Occipital lobe (tissue), 1 donor: ENCODE measurements at regions not wholly inside any gene's neighbourhood (a gene's known extent, or its start where the extent isn't known, plus 50 kb on each side); places are given as distances from the start of the nearest gene placed in this dataset.
"Not testable (repeated sequence)": the region's sequence is repeated elsewhere in the genome, so short reads cannot be mapped to it uniquely, and the experiment has no call there.

Experiments used
- DNase-seq: peaks from one replicate; lab custom pipeline; 2025; lab: John Stamatoyannopoulos, UW

- no peak for DNase-seq
Observed at GRCh38 chr12:91687052-91688017, 458.3 kb downstream of the BTG1 start.

- DNase-seq: no peak
Observed at GRCh38 chr12:91685917-91686316, 459.7 kb downstream of the BTG1 start.

- DNase-seq: no peak
Observed at GRCh38 chr12:91681751-91682150, 463.9 kb downstream of the BTG1 start.

GRCh38 chr12:91680864-91681263 is 464.8 kb downstream of the BTG1 start:
- no peak for DNase-seq

GRCh38 chr12:91677556-91677955 is 468.1 kb downstream of the BTG1 start:
- DNase-seq: no peak

- DNase-seq: no peak
Observed at GRCh38 chr12:91675401-91675800, 470.2 kb downstream of the BTG1 start.

GRCh38 chr12:91672130-91672529 is 473.5 kb downstream of the BTG1 start:
- DNase-seq: no peak

GRCh38 chr12:91667694-91668093 is 478.0 kb downstream of the BTG1 start:
- no peak for DNase-seq

- no peak for DNase-seq
Observed at GRCh38 chr12:91663744-91664143, 481.1 kb upstream of the DCN start.

- no peak for DNase-seq
Observed at GRCh38 chr12:91663310-91663709, 480.7 kb upstream of the DCN start.

GRCh38 chr12:91662021-91662420 is 479.4 kb upstream of the DCN start:
- no peak for DNase-seq

- DNase-seq: no peak
Observed at GRCh38 chr12:91657032-91657431, 474.4 kb upstream of the DCN start.

- no peak for DNase-seq
Observed at GRCh38 chr12:91655966-91656365, 473.3 kb upstream of the DCN start.

GRCh38 chr12:91654087-91654486 is 471.5 kb upstream of the DCN start:
- DNase-seq: no peak

- no peak for DNase-seq
Observed at GRCh38 chr12:91651728-91652127, 469.1 kb upstream of the DCN start.

- DNase-seq: no peak
Observed at GRCh38 chr12:91643763-91644162, 461.1 kb upstream of the DCN start.

GRCh38 chr12:91640021-91640420 is 457.4 kb upstream of the DCN start:
- no peak for DNase-seq

GRCh38 chr12:91639327-91639726 is 456.7 kb upstream of the DCN start:
- DNase-seq: no peak

GRCh38 chr12:91637789-91638624 is 455.4 kb upstream of the DCN start:
- DNase-seq: no peak

GRCh38 chr12:91636721-91637120 is 454.1 kb upstream of the DCN start:
- DNase-seq: no peak

GRCh38 chr12:91634386-91634713 is 451.7 kb upstream of the DCN start:
- not testable (repeated sequence) for DNase-seq

GRCh38 chr12:91633734-91634357 is 451.2 kb upstream of the DCN start:
- no peak for DNase-seq
